Endodermal cell (in vitro differentiated cells): ENCODE measurements at regions not wholly inside any gene's neighbourhood (a gene's known extent, or its start where the extent isn't known, plus 50 kb on each side); places are given as distances from the start of the nearest gene placed in this dataset.

ENCODE experiments used
- DNase-seq: peaks from one replicate; pipeline ENCODE4 v3.0.0-alpha.2; 2017
- H3K27ac ChIP-seq: 2 replicates; pipeline ENCODE4 v1.5.1; 2013; ENCODE audit warnings: mild to moderate bottlenecking, low read depth, low read length, moderate library complexity
- H3K27me3 ChIP-seq: 2 replicates; pipeline ENCODE4 v1.6.1; 2013; ENCODE audit warnings: mild to moderate bottlenecking, low read length, moderate library complexity; ENCODE audit not compliant: insufficient read depth, control insufficient read depth, poor library complexity, severe bottlenecking
- H3K36me3 ChIP-seq: 2 replicates; pipeline ENCODE4 v1.7.0; 2013; ENCODE audit warnings: mild to moderate bottlenecking, low read length, moderate library complexity; ENCODE audit not compliant: control insufficient read depth, insufficient read depth
- H3K4me1 ChIP-seq: one replicate; pipeline ENCODE4 v1.7.0; 2013; ENCODE audit warnings: low read length; ENCODE audit not compliant: control insufficient read depth, insufficient read depth
- H3K4me3 ChIP-seq: 2 replicates; pipeline ENCODE4 v1.5.1; 2013; ENCODE audit warnings: mild to moderate bottlenecking, low read length, moderate library complexity
- H3K9ac ChIP-seq: 2 replicates; pipeline ENCODE4 v1.6.1; 2013; ENCODE audit warnings: mild to moderate bottlenecking, low read length, moderate library complexity; ENCODE audit not compliant: poor library complexity, severe bottlenecking; ENCODE audit errors: extremely low read depth
- H3K9me3 ChIP-seq: 2 replicates; pipeline ENCODE4 v1.6.1; 2013; ENCODE audit warnings: mild to moderate bottlenecking, low read length, moderate library complexity; ENCODE audit not compliant: control insufficient read depth
- H3K27ac Mint-ChIP-seq: 2 replicates; pipeline ENCODE4 v1.8.0; 2020; ENCODE audit warnings: mixed read lengths
- H3K27me3 Mint-ChIP-seq: 2 replicates; pipeline ENCODE4 v1.8.0; 2021; ENCODE audit warnings: mild to moderate bottlenecking, mixed read lengths; ENCODE audit not compliant: insufficient read depth
- H3K36me3 Mint-ChIP-seq: 2 replicates; pipeline ENCODE4 v1.8.0; 2020; ENCODE audit warnings: low read depth, mixed read lengths
- H3K4me1 Mint-ChIP-seq: 2 replicates; pipeline ENCODE4 v1.8.0; 2020; ENCODE audit warnings: mixed read lengths
- H3K4me3 Mint-ChIP-seq: 2 replicates; pipeline ENCODE4 v1.8.0; 2020; ENCODE audit warnings: mild to moderate bottlenecking, moderate library complexity, mixed read lengths
- H3K9me3 Mint-ChIP-seq: 2 replicates; pipeline ENCODE4 v1.8.0; 2020; ENCODE audit warnings: mild to moderate bottlenecking, mixed read lengths
- CTCF ChIP-seq: fragments of 200-600 bp; sonication (generic); conservative IDR thresholded peaks from 2 replicates; pipeline ENCODE4 v1.5.0; 2021; ENCODE audit warnings: antibody characterized with exemption, mild to moderate bottlenecking
- whole genome bisulfite sequencing, 2 experiments: methylation state at CpG; one replicate each; pipeline versions ENCODE4 v1.1.5 to v1.1.7; 2013; ENCODE audit warnings: missing lambda C conversion rate in 2 of 2, mixed read lengths in 1 of 2; ENCODE audit not compliant: insufficient coverage in 1 of 2, insufficient read length in 1 of 2; 5-methylcytosine and 5-hydroxymethylcytosine counted together

GRCh38 chr21:35906586-35906985 is 153.7 kb downstream of the SETD4 start:
- H3K27me3 ChIP-seq: no peaks in the 10 kb centered on the region
- no peak for DNase-seq
- no peak for TF ChIP-seq CTCF

GRCh38 chr21:35905963-35906345 is 154.4 kb downstream of the SETD4 start:
- 91 to 93% methylated on average over 3 to 8 of the region's 8 CpGs for WGBS, 2 experiments
- no peak for TF ChIP-seq CTCF
- H3K9me3 Mint-ChIP-seq: peaks cover 5% of the 10 kb centered on the region
- H3K4me1 Mint-ChIP-seq: peaks cover 3% of the 10 kb centered on the region
- H3K4me1 ChIP-seq: no peaks in the 10 kb centered on the region
- DNase-seq: no peak
- no peaks in the 10 kb centered on the region for H3K27me3 ChIP-seq
- no peak overlapping the region for H3K27ac Mint-ChIP-seq
- no peaks in the 10 kb centered on the region for H3K36me3 Mint-ChIP-seq
- no peaks in the 10 kb centered on the region for H3K36me3 ChIP-seq
- no peak overlapping the region for H3K9ac ChIP-seq
- H3K27me3 Mint-ChIP-seq: peaks cover 3% of the 10 kb centered on the region
- no peak overlapping the region for H3K4me3 Mint-ChIP-seq
- H3K27ac ChIP-seq: no peak overlapping the region
- H3K4me3 ChIP-seq: no peak overlapping the region
- H3K9me3 ChIP-seq: no peaks in the 10 kb centered on the region

More at GRCh38 chr21:35906586-35906985, 153.7 kb downstream of the SETD4 start:
- Mint-ChIP-seq H3K4me1 (no peaks in the 10 kb centered on the region), H3K27ac (no peak overlapping the region), H3K4me3 (no peak overlapping the region), H3K36me3 (no peaks in the 10 kb centered on the region), H3K9me3 (peaks cover 5% of the 10 kb centered on the region), H3K27me3 (peaks cover 3% of the 10 kb centered on the region)
- no peak overlapping the region for H3K4me3 ChIP-seq
- no peaks in the 10 kb centered on the region for H3K4me1 ChIP-seq
- H3K9ac ChIP-seq: no peak overlapping the region
- no peak overlapping the region for H3K27ac ChIP-seq
- H3K36me3 ChIP-seq: no peaks in the 10 kb centered on the region
- no peaks in the 10 kb centered on the region for H3K9me3 ChIP-seq

GRCh38 chr21:35905096-35905962 is 155.0 kb downstream of the SETD4 start:
- no peaks in the 10 kb centered on the region for H3K27me3 ChIP-seq
- Mint-ChIP-seq H3K27ac (no peak overlapping the region), H3K4me3 (no peak overlapping the region), H3K4me1 (peaks cover 3% of the 10 kb centered on the region), H3K9me3 (peaks cover 5% of the 10 kb centered on the region), H3K36me3 (no peaks in the 10 kb centered on the region), H3K27me3 (peaks cover 3% of the 10 kb centered on the region)
- H3K9ac ChIP-seq: no peak overlapping the region
- no peak overlapping the region for H3K4me3 ChIP-seq
- no peak overlapping the region for H3K27ac ChIP-seq
- TF ChIP-seq CTCF: no peak
- WGBS, 2 experiments: 93 to 96% methylated on average over 10 to 11 of the region's 11 CpGs
- H3K4me1 ChIP-seq: no peaks in the 10 kb centered on the region
- DNase-seq: no peak
- no peaks in the 10 kb centered on the region for H3K36me3 ChIP-seq
- no peaks in the 10 kb centered on the region for H3K9me3 ChIP-seq
